Activated naive CD8-positive, alpha-beta T cell treated with anti-CD3 and anti-CD28 coated beads, Interleukin-2, amount 50 U/mL, for 16 hours (primary cell): ENCODE measurements at regions not wholly inside any gene's neighbourhood (a gene's known extent, or its start where the extent isn't known, plus 50 kb on each side); places are given as distances from the start of the nearest gene placed in this dataset.

Experiments used
- DNase-seq: peaks from one replicate; pipeline ENCODE4 v3.0.0-alpha.2; 2020; ENCODE audit warnings: low read depth, low spot score

DNA sequence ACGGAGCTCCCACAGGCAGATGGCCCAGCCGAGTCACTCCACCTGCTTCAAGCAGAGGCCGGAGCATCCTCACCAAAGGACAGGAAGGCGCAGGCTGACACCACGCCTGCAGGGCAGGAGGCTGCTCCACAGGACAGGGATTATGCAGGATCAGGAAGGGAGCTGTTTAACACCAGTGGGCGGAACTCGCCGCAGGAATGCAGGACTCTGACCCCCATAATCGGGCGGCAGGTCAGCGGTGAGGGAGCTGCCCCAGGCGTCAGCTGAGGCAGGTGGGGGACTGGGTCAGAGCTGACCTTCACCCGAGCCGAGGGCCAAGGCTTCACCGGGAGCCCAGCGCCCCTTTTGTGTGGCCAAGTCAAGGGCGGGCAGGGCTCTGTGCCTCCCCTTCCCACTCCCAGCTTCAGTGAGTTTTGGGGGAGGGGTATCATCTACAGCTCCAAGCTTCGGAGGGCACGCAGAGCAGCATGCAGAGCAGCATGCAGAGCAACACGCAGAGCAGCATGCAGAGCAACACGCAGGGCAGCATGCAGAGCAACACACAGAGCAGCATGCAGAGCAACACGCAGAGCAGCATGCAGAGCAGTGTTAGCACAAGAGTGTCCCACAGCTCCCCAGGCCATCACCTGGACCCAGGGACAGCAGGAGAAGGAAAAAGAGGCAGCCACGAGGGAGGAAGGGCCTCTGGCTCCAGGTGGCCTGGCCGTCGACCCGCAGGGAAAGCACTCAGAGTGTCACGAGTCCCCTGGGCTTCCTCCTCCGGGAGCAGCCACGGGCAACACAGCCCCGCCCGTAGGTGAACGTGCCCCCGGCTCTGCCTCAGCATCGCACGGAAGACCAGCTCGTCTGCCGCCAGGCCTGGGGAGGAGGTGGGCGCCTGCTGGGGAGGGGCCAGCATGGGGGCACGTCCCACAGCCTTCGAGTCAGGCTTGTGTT is 151.7 kb upstream of the PPP2R2D start:
- no peak for DNase-seq

GRCh38 chr10:131749767-131750142 is 151.1 kb upstream of the PPP2R2D start:
- DNase-seq: no peak

DNA sequence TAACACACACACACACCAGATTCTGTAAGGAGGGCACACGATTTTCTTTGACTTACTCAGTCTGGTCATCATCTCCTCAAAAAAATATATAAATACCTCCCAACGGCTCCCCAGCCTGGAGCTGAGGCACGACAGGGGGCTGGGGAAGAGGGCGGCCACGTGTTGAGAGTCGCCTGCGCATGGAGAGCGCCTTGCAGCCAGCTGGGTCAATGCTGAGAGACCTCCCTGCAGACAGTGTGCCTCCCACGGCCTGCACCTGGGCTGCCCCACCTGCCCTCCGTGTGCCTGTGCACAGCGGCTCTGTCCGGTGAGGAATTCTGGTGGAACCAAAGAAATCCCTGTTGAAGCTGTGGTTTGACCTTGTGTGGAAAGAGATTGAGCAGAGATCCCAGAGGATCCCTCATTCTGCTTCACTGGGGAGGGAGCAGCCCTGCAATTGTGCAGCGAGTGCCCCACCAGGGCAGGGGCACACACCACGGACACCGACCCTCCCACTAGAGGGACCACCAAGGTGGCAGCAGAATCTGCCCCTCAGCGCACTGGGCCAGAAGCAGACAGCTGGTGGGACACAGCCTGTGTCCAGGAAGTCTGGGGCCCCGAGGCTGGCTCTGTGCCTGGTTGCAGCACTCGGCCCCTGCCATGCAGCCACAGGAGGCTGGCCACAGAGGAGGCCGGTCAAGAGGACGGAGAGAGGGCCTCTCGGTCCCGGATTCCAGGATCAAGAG is 150.5 kb upstream of the PPP2R2D start:
- DNase-seq: no peak

DNA sequence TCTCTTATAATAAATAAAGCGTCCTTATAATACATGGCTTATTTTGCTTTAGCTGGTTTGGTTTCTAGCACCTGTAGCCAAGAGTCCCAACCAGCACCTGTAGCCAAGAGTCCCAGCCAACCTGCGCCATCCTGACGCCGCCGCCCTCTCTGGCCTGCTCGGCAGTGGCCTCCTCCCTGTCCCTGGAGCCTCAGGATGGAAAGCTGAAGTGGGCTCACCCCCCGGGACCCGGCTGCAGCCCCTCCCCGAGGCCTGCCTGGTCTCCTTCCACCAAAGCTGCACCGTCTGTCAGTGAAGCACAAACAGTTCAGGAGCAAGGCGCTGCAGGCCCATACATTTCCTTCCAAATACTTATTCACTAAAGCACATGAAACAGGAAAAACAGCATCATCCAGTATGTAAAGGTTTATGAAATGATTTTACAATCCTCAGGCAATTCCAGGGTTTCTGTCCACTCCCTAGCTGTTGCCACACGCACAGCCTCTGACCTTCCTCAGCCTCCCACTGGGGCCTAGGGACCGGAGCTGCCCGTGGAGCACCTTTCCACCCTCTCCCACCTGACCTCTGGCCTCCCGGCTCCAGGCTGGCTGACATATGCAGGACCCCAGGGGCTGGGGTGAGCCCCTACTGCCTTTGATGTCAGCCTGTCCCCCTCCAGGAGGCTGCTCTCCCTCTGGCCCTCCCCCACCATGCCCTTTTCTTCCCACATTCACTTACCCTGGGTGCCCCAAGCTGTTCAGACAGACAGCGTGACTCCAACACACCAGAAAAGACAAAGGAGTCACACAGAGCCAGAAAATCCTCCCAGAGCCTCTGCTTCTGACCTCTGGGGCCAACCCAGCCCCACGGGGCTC is 149.6 kb upstream of the PPP2R2D start:
- DNase-seq: no peak

DNA sequence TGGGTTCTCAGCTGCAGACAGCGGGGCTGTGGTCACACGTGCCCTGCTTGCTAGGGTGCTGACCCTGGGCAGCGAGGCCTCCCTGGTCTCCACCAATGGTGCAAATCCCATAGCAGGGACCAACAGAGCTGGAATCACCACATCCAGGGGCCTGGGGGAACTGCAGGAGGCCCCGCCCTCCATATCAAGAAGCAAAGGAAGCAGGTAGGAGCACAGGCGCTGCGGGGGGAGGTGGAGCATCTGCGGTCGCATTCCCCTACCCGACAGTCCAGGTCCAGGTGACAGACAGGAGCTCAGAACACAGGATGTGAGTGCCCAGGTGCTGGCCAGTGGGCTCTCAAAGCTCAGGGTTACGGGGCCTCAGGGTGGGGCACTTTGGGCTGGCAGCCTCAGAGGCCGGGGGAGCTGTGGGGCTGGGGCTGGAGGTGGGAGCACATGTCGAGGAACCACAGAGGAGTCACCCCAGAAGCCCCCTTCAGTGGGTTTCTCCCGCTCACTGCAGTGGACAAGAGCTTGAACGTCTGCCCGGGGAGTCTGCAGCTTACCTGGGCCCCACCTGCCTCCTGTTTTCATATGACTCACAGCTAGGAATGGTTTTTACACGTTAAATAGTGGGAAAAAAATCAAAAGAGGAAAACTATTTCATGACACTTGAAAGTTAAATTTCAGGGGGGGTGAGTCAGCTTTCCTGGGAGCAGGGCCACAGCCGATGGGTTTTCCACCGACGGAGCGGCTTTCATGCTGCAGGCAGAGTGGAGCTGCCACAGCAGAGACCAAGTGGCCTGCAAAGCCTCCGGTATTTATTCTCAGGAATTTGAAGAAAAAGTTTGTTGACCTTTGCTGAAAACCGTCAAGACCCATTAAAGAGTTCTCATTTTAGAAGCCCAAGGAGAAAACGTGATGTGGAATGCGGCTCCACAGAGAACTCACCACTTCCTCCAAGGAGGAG is 148.7 kb upstream of the PPP2R2D start:
- no peak for DNase-seq

- no peak for DNase-seq
Observed at GRCh38 chr10:131753336-131753735, 147.5 kb upstream of the PPP2R2D start.

- no peak for DNase-seq
Observed at GRCh38 chr10:131755200-131755599, 145.6 kb upstream of the PPP2R2D start.

GRCh38 chr10:131757285-131758058 is 143.3 kb upstream of the PPP2R2D start:
- DNase-seq: no peak

GRCh38 chr10:131758062-131758938 is 142.5 kb upstream of the PPP2R2D start:
- DNase-seq: no peak

DNA sequence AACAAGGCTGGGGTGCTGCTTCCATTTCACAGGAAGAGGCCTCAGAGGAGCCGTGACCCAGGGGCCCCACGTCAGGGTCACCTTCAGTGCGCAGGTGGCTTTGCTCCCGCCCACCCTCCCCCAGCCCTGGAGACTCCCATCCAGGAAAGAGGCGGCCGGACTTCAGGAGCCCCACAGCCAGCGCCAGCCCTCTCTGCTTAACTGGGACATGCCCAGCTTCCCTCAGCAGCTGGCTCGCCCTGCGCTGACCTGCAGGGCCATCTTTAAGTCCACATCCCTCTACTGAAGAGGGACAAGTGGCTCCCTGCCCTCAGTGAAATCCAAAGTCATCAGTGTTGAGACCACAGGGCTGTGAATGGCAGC is 141.9 kb upstream of the PPP2R2D start:
- DNase-seq: no peak

DNA sequence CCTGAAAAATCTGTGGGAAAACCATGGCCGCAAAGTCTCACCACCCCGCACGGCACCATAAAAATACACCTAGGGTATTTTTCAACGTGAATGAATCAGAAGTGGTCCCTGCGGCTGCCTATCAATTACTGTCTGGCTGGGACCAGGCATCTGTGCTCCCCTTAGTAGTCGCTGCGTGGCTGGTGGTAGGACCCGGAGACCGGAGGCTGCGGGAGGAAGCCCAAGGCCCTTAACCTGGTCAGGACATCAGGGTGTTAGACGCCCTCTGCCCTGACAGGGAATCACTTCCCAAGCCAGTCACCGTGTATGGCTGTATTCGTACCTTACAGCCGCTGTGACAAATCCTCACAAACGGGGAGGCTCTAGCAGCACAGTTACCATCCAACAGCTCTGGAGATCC is 141.5 kb upstream of the PPP2R2D start:
- no peak for DNase-seq

DNA sequence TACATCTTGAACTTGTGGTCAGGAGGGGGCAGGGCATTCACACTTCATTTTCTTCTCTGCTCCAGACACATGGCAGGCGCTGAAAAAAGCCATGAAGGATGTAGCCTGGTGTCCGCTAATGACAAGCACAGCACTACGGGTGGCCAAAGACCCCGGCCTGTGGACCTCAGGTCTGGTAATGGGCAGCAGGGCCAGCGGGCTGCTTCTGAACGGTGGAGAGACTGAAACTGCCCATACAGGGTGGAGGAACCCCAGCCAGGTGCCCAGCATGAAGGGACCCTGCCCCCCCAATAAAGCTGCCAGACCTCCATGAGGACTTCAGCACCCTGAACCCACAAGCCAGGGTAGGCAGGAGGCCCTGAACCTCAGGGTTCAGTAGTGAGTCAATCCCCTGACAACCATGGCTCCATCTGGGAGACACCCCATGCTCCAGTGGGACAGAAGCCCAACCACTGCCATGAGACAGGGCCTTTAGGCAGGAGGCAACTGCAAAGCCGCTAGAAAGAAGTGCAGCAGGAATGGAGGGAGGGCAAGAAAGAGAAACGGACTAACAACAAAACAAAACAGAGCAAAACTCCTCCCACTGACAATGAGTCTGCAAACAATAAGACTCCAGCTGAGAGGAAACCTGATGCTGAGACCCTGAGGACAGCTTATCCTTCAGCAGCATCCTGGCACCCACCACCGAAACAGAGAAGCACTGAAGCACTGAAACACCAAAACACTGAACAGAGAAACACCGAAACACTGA is 140.2 kb upstream of the PPP2R2D start:
- DNase-seq: no peak

DNA sequence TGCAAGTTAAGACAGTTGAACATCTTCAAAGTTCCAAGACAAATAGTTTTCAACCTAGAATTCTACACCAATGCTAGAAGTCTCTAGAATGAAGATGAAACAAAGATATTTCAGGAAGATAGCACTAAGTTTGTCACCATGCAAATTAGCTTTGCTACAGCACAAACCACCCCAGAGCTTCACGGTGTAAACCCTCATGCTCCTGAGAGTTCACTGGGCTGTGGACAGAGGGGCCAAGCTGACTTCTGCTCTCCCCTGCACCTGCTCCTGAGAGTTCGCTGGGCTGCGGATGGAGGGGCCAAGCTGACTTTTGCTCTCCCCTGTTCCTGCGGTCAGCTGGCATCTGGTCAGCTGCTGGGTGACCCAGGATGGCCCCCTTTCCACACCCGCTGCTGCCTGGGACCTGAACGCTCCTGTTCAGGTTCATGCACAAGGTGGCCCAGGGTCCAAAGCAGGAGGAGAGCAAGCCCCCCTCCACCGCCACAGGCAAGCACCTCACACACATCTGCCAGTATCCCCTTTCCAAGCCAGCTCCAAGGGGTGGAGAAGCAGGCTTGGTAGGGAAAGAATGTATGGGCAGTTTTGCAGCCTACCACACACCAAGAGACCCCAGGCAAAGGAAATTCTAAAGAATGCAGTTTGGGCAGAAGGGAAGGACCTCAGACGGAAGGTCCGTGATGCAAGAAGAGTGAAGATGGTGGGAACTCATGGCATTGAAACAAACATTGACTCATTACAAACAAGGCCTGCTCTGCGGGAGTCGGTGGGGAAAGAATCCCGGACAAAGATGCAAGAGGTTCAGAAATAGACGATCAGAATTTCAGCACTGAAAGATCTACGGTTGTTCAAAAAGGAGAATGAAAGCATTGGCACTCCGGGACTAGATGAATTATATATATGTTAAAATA is 137.8 kb upstream of the PPP2R2D start:
- no peak for DNase-seq

- no peak for DNase-seq
Observed at GRCh38 chr10:131764929-131765328, 135.9 kb upstream of the PPP2R2D start.

DNA sequence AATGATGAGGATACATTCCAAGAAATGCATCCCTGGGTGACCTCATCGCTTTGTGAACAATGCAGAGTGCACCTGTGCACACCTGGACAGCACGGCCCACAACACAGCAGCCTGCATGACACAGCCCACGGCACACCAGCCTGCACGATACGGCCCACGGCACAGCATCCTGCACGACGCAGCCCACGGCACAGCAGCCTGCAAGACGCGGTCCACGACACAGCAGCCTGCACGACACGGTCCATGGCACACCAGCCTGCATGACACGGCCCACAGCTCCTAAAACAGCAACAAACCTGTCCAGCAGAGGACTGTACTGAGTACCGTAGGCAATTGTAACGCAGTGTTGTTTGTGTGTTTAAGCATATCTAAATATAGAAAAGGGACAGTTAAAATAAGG is 134.7 kb upstream of the PPP2R2D start:
- DNase-seq: no peak

DNA sequence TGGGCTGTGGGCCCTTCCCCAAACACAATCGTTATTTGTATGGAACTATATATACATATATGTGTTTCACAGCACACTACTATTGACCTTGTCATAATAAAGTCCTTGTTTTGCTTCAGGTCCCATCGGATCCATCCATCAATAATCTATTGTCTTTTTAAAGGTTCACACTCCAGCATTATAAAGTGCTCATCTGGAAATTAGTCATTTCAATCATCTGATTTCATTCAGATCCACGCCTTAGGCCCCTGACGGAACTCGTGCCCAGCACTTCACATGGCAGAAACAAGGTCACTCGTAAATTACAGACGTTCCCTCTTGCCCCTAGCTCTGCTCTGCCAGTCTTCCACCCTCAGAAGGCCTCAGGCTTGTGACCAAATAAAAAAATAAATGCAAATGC is 133.1 kb upstream of the PPP2R2D start:
- DNase-seq: no peak
